Astrocyte of the cerebellum (primary cell): ENCODE measurements at regions not wholly inside any gene's neighbourhood (a gene's known extent, or its start where the extent isn't known, plus 50 kb on each side); places are given as distances from the start of the nearest gene placed in this dataset.

Experiments
- DNase-seq: peaks from one replicate; pipeline ENCODE4 v3.0.0-alpha.2; 2011; ENCODE audit warnings: low read depth
- H3K4me3 ChIP-seq: 2 replicates; pipeline ENCODE4 v1.5.1; 2011; ENCODE audit warnings: mild to moderate bottlenecking, low read depth, low read length, moderate library complexity
- in situ Hi-C: cut with HindIII; loops from 2 replicates; pipeline ENCODE4 v1.10.0; 2017; ENCODE audit warnings: low sequenced_read_pairs
- TF ChIP-seq, protein P1 (sequence below): IDR thresholded peaks from 2 replicates; pipeline ENCODE4 v1.5.1; 2012; ENCODE audit warnings: low read length, low read depth, moderate library complexity, mild to moderate bottlenecking; ENCODE audit errors: missing control alignments

DNA sequence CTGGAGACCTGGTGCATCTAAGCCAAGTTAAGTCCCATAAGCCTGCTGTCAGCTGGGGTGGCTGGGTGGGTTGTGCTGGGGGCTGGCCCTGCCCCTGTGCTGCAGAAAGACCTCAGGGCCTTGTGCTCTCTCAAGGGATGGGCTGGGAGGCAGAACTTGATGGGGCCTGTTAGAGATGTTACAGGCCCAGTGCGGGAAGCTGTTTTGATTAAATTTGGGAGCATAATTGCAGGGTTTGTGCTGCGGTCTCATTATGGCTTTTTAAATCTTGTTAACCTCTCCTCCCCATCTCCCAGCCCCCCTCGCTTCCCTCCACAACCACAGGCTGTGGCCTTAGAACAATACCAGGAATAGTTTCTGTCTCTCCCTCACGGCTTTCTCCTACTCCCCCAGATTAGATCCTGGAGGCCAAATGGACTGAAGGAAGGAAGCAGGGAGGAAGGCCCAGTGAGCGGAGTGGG lies 87.6 kb upstream of the TLE3 start:
- no peak for DNase-seq
- H3K4me3 ChIP-seq: no peak overlapping the region
- TF ChIP-seq, protein P1, sequence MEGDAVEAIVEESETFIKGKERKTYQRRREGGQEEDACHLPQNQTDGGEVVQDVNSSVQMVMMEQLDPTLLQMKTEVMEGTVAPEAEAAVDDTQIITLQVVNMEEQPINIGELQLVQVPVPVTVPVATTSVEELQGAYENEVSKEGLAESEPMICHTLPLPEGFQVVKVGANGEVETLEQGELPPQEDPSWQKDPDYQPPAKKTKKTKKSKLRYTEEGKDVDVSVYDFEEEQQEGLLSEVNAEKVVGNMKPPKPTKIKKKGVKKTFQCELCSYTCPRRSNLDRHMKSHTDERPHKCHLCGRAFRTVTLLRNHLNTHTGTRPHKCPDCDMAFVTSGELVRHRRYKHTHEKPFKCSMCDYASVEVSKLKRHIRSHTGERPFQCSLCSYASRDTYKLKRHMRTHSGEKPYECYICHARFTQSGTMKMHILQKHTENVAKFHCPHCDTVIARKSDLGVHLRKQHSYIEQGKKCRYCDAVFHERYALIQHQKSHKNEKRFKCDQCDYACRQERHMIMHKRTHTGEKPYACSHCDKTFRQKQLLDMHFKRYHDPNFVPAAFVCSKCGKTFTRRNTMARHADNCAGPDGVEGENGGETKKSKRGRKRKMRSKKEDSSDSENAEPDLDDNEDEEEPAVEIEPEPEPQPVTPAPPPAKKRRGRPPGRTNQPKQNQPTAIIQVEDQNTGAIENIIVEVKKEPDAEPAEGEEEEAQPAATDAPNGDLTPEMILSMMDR: no peak
- in situ Hi-C loops: no loop called here

- DNase-seq: no peak
- TF ChIP-seq, protein P1: no peak
- H3K4me3 ChIP-seq: no peak overlapping the region
- in situ Hi-C loops: no loop called here
These were observed 85.4 kb upstream of the TLE3 start for GRCh38 chr15:70182858-70183695.

DNA sequence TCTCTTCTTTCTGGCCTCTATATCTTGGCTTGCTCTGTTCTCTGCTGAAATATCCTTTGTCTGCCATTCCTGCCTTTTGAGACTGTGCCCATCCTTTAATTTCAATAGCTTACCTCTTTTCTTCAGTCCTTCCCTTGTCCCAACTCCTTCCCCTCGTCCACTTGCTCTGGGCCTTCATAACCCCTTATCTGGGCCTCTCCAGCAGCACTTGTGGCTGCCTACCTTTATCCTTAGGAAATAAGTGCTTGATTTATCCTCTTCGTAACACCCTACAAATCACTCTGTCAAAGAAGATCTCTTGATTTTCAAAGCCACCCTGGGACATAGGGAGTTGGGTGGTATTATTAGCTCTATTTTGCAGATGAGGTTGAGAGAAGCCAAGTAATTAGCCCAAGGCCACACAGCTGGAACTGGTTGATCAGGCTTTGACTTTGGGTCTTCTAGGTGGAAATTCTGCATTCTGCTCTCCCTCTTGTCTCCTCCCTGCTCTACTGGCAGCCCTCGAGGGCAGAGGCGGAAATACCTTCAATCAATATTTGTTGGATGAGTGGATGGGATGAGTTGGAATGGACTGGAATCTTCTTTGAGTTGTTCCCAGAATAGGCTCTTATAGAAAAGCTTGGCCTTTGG lies 84.0 kb upstream of the TLE3 start:
- H3K4me3 ChIP-seq: no peak overlapping the region
- in situ Hi-C loops: no loop called here
- TF ChIP-seq, protein P1: no peak
- no peak for DNase-seq

DNA sequence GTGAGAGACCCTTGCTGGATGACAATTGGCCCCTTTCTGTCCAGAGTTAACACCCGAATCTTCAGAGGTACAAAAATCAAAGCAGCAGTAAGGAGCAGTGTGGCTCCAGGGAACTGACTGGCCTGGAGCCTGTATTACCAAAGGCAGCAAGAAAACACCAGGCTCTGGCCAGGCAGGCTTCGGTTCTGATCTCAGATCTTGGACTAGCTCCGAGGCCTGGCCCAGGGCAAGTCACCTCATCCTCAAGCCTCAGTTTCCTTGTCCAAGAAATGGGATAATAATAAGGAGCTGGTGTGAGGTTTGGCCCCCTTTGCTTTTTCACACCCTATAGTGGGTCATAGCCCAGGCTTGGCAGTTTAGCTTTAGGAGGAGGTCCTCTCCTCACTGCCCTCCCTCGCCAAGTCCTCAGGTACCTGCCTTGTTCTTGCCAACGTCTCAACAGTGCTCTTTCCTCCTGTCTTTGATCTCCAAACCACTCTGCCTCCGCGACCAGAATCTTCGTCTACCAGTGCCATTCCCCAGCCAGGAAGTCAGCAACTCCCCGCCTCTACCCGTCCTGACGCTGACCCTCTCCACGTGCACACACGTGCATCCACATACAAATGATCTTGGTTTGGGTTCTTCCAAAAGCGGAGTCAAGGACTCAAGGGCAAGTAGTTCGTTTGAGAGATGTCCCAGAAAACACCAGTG lies 82.6 kb upstream of the TLE3 start:
- H3K4me3 ChIP-seq: no peak overlapping the region
- DNase-seq: no peak
- TF ChIP-seq, protein P1: no peak
- in situ Hi-C loops: no loop called here

DNA sequence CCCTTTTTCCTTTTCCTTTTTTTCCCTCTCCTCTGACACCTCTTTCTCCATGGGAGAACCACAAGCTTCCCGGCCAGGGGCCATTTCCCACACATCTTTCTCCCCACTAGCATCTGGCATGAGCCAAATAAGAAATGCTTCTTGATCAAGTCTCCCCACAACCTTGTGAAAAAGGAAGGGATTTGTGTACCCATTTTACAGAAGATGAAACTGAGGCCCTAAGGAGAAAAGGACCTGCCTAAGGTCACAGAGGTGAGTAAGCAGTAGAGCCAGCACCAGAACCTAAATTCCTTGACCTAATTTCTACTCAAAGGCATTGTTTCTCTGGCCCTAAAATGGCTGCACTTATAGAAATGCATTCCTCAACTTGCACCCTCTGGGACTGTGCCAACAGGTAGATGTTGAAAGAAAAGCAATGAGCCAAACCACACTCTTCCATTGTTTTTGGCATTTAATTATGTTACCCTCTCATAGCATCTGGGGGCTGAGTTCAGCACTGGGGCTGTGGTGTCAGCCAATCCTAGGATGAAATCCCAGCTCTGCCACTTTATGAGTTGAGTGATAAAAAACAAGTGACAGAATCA lies 81.7 kb upstream of the TLE3 start:
- in situ Hi-C loops: no loop called here
- H3K4me3 ChIP-seq: no peak overlapping the region
- DNase-seq: no peak
- TF ChIP-seq, protein P1: no peak
